HG03175 (cell line): ENCODE measurements at regions not wholly inside any gene's neighbourhood (a gene's known extent, or its start where the extent isn't known, plus 50 kb on each side); places are given as distances from the start of the nearest gene placed in this dataset.

Experiments used
- ATAC-seq: cut with Tn5 transposase; IDR thresholded peaks from one replicate; pipeline ENCODE4 v1.9.1; 2021; ENCODE audit warnings: mild to moderate bottlenecking, moderate library complexity; ENCODE audit not compliant: unreplicated experiment

- ATAC-seq, result no peak
Measured at GRCh38 chr16:48905632-48906505, 295.9 kb upstream of the N4BP1 start.

DNA sequence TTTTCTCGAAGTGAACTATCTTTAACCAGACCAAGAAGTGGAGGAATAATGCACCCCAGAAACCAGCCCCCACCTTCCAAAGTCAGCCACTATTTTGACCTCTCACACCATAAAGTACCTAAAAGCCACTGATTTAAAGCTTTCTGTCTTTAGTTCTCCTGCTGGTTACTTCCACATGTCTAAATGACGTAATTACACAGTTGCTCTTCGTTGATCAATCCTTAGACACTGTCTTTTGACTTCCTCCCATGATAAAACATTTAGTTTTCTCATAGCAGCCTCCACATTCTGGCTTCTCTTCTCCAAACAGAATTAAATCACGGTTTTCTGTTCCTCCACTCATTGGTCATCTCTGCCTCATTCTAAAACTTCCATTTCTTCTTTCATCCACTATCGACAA, 294.4 kb upstream of the N4BP1 start:
- ATAC-seq, result no peak

- ATAC-seq, result no peak
Measured at GRCh38 chr16:48903039-48903438, 293.1 kb upstream of the N4BP1 start.

DNA sequence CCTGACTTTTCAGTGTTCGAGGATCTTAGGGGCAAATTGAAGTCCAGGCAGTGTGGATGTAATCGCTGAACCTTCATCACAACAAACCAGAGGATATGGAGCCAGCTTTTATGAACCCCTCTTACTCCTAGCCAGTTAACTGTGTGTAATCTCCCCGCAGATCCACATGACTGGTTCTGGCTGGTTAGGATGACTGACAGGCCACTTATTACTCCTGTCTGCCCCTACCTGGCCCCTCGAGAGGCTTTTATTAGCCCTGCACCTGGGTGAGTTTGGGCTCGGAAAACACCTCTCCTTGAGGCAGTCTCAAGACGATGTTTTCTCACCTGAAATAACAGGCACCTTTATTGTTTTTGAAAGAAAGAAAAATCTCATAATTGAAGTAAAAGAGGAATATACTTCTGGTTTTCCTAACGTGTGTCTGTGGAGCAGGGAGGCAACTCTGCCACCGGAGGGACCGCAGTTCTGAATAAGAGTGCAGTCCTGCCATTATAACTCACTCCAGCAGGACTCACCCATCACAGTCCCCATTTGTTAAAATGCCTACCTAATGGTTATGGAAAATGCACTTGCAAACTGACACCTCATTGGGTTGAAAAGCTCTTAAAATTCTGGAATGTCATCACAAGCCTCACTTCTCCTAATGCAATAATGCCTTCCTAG, 291.9 kb upstream of the N4BP1 start:
- no peak for ATAC-seq

DNA sequence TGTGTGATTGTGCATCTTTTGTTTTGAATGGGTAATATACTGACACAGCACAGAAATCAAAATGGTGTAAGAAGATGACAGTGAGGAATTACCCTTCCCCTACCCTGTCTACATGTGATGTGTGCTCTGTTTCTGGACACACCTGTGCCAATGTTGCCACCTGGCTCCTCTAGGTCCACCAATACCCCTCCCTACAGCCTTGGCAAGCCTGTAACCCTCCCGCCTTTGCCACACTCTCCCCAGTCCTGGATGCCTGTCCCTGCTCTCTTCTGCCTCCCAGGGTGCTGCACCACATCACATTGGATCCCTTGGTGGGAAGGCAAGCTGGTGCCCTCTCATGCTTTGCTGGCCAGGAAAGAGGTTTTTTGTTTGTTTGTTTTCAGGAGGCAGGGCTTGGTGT, 289.5 kb upstream of the N4BP1 start:
- no peak for ATAC-seq

DNA sequence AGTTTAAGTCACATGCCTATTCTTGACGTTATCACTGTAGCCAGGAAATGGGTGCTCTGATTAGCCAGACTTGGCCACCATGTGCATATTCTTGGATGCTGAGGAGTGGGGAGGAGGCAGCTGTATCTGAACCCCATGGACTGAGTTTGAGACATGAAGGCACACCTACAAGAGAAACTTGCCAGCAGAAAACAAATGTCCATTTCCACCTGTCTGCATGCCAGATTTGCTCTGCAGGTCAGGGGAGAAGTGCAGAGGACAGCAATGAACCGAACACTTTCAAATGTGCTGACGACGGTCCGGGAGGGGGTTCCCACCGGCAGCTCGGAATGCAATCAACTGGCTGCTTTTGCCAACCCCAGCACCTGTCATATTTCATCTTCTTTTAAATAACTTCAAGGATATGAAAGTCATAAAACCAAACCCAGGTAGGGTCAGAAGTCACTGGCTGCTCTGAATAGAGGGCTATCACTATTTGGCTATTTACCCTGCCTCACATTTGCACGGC, 287.8 kb upstream of the N4BP1 start:
- no peak for ATAC-seq

GRCh38 chr16:48895142-48895541, 285.2 kb upstream of the N4BP1 start:
- ATAC-seq, result no peak

- no peak for ATAC-seq
Measured at GRCh38 chr16:48892893-48893292, 282.9 kb upstream of the N4BP1 start.

- ATAC-seq, result no peak
Measured at GRCh38 chr16:48887646-48888210, 277.7 kb upstream of the N4BP1 start.

GRCh38 chr16:48885471-48885870, 275.5 kb upstream of the N4BP1 start:
- no peak for ATAC-seq

DNA sequence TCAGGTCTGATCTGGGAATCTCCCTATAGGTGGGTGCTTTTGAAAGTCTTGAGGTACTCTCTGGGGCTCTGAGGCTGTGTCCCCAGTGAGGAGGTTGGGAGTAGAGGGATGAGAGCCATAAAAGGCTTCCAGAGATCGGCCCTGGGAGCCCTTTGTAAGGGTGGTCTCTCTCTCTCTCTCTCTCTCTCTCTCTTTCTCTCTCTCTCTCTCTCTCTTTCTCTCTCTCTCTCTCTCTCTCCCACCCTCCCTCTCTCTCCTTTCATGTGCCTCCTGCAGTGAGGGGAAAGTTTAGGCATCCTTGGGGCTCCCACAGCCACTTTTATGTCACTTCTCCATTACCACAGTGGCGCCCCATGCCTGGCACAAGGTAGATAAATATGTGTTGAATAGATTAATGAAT, 271.3 kb upstream of the N4BP1 start:
- ATAC-seq, result no peak

DNA sequence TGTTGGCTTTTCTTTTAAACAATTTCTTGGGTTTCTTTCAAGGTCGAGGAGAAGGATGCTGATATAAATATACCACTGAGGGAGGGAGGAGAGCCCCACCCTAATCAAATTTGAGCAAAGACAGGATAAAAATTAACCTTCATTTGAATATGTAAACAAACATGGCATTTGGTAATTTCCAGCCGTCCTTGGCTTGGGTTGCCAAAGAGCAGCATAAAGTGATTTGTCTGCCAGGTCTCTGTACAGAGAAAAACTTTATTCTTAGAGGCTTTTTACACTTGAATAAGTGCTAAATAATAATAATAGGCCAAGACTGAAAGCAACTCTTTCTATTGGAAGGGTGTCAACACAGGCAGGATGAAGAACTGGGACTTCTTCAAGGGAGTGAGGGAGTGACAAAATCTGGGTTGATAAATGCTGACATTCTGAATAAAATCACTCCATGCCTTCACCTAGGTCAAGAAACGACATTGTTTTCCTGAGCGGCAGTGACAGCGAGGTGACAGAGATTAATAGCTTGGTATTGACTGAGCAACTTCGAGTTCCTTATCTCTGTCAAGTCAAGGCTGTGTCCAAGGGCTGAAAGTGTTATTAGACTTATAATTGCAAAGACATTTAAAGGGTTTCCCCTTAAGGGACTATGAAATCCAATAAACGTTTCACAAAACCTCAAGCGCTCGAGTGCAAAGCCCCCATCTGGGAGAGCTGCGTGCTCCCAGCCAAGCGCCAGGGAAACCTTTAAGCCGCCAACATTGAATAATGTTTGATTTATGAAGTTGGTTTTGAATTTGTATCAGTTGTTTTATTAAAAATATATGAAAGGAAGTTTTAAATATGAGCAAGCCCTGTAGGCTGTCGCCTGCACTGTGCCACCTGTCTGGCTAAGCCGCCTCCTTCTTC, 269.5 kb upstream of the N4BP1 start:
- no peak for ATAC-seq

GRCh38 chr16:48877946-48878345, 268.0 kb upstream of the N4BP1 start:
- no peak for ATAC-seq

DNA sequence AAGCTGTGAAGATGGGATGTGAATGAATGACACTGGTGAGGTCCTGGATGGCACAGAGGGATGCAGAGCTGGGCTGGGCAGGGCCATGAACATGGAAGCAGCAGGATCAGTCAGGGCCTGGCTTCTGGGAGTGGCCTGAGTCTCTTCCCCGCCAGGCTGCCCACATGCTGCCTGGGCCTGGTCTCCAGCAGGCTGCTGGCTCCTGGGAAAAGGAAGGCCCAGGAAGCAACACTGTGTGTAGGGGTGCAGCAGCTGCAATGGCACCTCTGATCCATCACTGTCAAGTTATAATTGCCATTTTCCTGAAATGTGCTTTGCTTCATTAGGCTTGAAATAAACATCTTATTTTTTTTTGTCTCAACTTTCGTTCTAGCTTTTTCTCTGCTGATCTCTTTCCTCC, 260.2 kb upstream of the N4BP1 start:
- ATAC-seq, result no peak

DNA sequence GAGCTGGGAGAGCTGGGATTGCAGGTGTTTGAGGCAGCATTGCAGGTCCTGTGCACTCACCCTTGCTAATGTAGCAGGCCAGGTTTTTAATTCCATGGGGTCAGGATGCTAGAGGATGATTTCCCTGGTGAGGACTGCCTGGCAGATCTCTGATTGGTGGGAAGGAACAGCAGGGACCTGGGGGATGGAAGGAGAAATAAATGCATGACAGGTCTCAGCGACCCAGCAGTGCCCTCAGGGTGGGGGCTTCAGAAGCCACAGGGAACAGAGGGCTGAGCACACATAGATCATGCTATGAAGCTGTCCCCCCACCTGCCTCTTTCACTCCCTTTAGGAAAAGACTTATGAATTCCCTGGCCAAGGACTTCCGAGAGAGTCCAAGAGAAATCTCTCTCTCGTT, 255.5 kb upstream of the N4BP1 start:
- ATAC-seq, result no peak

GRCh38 chr16:48864055-48864454, 254.1 kb upstream of the N4BP1 start:
- no peak for ATAC-seq

GRCh38 chr16:48862087-48862532, 252.1 kb upstream of the N4BP1 start:
- no peak for ATAC-seq

DNA sequence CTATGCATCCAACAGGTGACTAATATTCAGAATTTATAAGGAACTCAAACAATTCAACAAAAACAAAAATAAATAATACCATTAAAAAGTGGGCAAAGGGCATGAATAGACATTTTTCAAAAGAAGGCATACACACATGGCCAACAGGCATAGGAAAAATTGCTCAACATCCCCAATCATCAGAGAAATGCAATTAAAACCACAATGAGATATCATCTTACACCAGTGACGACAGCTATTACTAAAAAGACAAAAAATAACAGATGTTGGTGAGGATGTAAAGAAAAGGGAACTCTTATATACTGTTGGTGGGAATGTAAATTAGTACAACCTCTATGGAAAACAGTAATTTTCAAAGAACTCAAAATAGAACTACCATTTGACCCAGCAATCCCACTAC, 250.4 kb upstream of the N4BP1 start:
- ATAC-seq, result no peak

- no peak for ATAC-seq
Measured at GRCh38 chr16:48852951-48853350, 243.0 kb upstream of the N4BP1 start.

GRCh38 chr16:48852458-48852857, 242.5 kb upstream of the N4BP1 start:
- ATAC-seq, result no peak
